ENCODE measurements at regions not wholly inside any gene's neighbourhood (a gene's known extent, or its start where the extent isn't known, plus 50 kb on each side); places are given as distances from the start of the nearest gene placed in this dataset.
"Not testable (repeated sequence)": the region's sequence is repeated elsewhere in the genome, so short reads cannot be mapped to it uniquely, and the experiment has no call there.

DNA sequence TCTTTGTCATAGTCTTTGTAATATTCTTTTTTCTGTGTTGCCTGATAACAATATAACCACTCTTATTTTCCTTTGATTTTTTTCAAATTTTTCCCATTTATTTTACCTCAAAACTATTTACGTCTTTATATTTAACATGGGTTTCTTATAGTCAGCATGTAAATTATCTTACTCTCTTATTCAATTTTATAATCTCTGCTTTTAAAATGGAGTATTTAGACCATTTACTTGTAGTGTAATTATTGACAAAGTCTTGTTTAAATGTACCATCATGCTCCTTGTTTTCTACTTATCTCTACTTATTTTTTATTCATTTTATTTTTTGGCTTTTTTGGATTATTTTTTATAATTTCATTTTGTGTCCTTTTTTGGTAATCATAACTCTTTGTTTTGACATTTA is 476.5 kb upstream of the MAP3K7 start:
- peaks cover 0 to 7% of the 10 kb centered on the region in 2 donors for H3K9me3 ChIP-seq (ENCODE audit: control insufficient read depth in 1 of 2, low read length in 2 of 2)
- no peak overlapping the region for H3K27ac ChIP-seq (ENCODE audit: low read length)
- no peak overlapping the region for H3K4me3 ChIP-seq (ENCODE audit: low read depth in 1 of 2, low read length in 2 of 2)
- no peaks in the 10 kb centered on the region for H3K4me1 ChIP-seq (ENCODE audit: control insufficient read depth in 1 of 2, insufficient read depth in 2 of 2, low read length in 2 of 2)
- H3K36me3 ChIP-seq (ENCODE audit: control insufficient read depth in 1 of 2, insufficient read depth in 2 of 2, low read length in 2 of 2) = no peaks in the 10 kb centered on the region
- no peaks in the 10 kb centered on the region for H3K27me3 ChIP-seq (ENCODE audit: low read depth, low read length)

DNA sequence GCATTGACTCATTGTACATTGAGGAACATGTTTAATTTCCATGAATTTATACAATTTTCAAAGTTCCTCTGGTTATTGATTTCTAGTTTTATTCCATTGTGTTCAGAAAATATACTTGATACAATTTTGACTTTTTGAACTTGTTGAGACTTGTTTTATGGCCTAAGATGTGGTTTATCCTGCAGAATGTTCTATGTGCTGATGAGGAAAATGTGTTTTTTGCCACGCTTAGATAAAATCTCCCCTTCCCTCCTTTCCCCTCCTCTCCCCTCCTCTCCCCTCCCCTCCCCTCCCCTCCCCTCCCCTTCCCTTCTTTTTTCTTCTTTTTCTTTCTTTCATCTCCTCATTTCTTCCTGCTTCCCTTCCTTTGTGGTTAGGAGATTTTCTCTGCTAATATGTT is 470.8 kb upstream of the MAP3K7 start:
- H3K27ac ChIP-seq (ENCODE audit: low read length) = no peak overlapping the region
- H3K27me3 ChIP-seq (ENCODE audit: low read depth, low read length) = no peaks in the 10 kb centered on the region
- no peaks in the 10 kb centered on the region for H3K36me3 ChIP-seq (ENCODE audit: control insufficient read depth in 1 of 2, insufficient read depth in 2 of 2, low read length in 2 of 2)
- H3K4me3 ChIP-seq (ENCODE audit: low read depth in 1 of 2, low read length in 2 of 2) = no peak overlapping the region
- H3K9me3 ChIP-seq (ENCODE audit: control insufficient read depth in 1 of 2, low read length in 2 of 2) = peaks cover 0 to 15% of the 10 kb centered on the region in 2 donors
- H3K4me1 ChIP-seq (ENCODE audit: control insufficient read depth in 1 of 2, insufficient read depth in 2 of 2, low read length in 2 of 2) = no peaks in the 10 kb centered on the region

GRCh38 chr6:91055959-91056358 is 469.1 kb upstream of the MAP3K7 start:
- Histone ChIP-seq H3K27ac (ENCODE audit: low read length) (no peak overlapping the region), H3K4me1 (ENCODE audit: control insufficient read depth in 1 of 2, insufficient read depth in 2 of 2, low read length in 2 of 2) (no peaks in the 10 kb centered on the region), H3K9me3 (ENCODE audit: control insufficient read depth in 1 of 2, low read length in 2 of 2) (peaks cover 0 to 7% of the 10 kb centered on the region in 2 donors), H3K27me3 (ENCODE audit: low read depth, low read length) (no peaks in the 10 kb centered on the region), H3K4me3 (ENCODE audit: low read depth in 1 of 2, low read length in 2 of 2) (no peak overlapping the region), H3K36me3 (ENCODE audit: control insufficient read depth in 1 of 2, insufficient read depth in 2 of 2, low read length in 2 of 2) (no peaks in the 10 kb centered on the region)

DNA sequence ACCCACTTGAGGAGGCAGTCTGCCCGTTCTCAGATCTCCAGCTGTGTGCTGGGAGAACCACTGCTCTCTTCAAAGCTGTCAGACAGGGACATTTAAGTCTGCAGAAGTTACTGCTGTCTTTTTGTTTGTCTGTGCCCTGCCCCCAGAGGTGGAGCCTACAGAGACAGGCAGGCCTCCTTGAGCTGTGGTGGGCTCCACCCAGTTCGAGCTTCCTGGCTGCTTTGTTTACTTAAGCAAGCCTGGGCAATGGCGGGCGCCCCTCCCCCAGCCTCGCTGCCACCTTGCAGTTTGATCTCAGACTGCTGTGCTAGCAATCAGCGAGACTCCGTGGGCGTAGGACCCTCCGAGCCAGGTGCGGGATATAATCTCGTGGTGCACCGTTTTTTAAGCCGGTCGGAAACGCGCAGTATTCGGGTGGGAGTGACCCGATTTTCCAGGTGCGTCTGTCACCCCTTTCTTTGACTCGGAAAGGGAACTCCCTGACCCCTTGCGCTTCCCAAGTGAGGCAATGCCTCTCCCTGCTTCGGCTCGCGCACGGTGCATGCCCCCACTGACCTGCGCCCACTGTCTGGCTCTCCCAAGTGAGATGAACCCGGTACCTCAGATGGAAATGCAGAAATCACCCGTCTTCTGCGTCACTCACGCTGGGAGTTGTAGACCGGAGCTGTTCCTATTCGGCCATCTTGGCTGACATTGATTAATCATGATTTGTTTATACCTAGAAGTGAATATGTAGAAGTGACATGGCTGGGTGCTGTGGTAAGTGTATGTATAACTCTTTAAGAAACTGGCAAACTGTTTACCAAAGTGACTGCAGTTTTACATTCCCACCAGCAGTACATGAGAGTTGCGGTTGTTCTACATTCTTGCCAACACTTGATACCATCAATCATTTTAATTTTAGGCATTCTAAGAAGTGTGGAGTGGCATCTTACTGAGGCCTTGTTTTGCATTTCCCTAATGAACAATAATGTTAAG is 465.9 kb upstream of the MAP3K7 start:
- H3K27ac ChIP-seq (ENCODE audit: low read length); H3K4me3 ChIP-seq (ENCODE audit: low read depth in 1 of 2, low read length in 2 of 2); H3K4me1 ChIP-seq (ENCODE audit: control insufficient read depth in 1 of 2, insufficient read depth in 2 of 2, low read length in 2 of 2); H3K36me3 ChIP-seq (ENCODE audit: control insufficient read depth in 1 of 2, insufficient read depth in 2 of 2, low read length in 2 of 2); H3K27me3 ChIP-seq (ENCODE audit: low read depth, low read length); H3K9me3 ChIP-seq (ENCODE audit: control insufficient read depth in 1 of 2, low read length in 2 of 2): not testable (repeated sequence)

GRCh38 chr6:91045161-91045560 is 458.3 kb upstream of the MAP3K7 start:
- Histone ChIP-seq H3K9me3 (ENCODE audit: control insufficient read depth in 1 of 2, low read length in 2 of 2) (no peaks in the 10 kb centered on the region), H3K27ac (ENCODE audit: low read length) (no peak overlapping the region), H3K27me3 (ENCODE audit: low read depth, low read length) (no peaks in the 10 kb centered on the region), H3K4me1 (ENCODE audit: control insufficient read depth in 1 of 2, insufficient read depth in 2 of 2, low read length in 2 of 2) (no peaks in the 10 kb centered on the region), H3K4me3 (ENCODE audit: low read depth in 1 of 2, low read length in 2 of 2) (no peak overlapping the region), H3K36me3 (ENCODE audit: control insufficient read depth in 1 of 2, insufficient read depth in 2 of 2, low read length in 2 of 2) (no peaks in the 10 kb centered on the region)

GRCh38 chr6:91043751-91044150 is 456.9 kb upstream of the MAP3K7 start:
- Histone ChIP-seq H3K27ac (ENCODE audit: low read length) (no peak overlapping the region), H3K27me3 (ENCODE audit: low read depth, low read length) (no peaks in the 10 kb centered on the region), H3K9me3 (ENCODE audit: control insufficient read depth in 1 of 2, low read length in 2 of 2) (no peaks in the 10 kb centered on the region), H3K4me3 (ENCODE audit: low read depth in 1 of 2, low read length in 2 of 2) (no peak overlapping the region), H3K36me3 (ENCODE audit: control insufficient read depth in 1 of 2, insufficient read depth in 2 of 2, low read length in 2 of 2) (no peaks in the 10 kb centered on the region), H3K4me1 (ENCODE audit: control insufficient read depth in 1 of 2, insufficient read depth in 2 of 2, low read length in 2 of 2) (no peaks in the 10 kb centered on the region)

DNA sequence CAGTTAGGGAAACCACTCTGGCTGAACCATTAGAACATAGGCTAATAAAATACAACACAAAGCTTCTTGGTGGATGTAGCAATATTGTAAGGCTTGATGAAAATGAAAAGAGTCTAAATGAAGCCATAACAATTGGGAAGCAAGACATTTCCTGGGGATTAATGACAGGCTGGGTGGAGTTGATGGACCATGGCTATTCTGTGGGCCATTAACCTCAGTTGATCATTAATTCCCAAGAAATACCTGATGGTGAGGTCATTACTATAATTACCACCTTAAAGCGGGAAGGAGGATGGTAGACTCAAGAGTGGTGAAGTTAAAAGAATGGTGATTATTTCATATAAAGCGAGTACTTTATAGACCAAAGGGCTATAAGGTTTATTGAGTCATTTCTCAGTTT is 455.8 kb upstream of the MAP3K7 start:
- Histone ChIP-seq H3K27ac (ENCODE audit: low read length) (no peak overlapping the region), H3K27me3 (ENCODE audit: low read depth, low read length) (no peaks in the 10 kb centered on the region), H3K36me3 (ENCODE audit: control insufficient read depth in 1 of 2, insufficient read depth in 2 of 2, low read length in 2 of 2) (no peaks in the 10 kb centered on the region), H3K4me1 (ENCODE audit: control insufficient read depth in 1 of 2, insufficient read depth in 2 of 2, low read length in 2 of 2) (no peaks in the 10 kb centered on the region), H3K9me3 (ENCODE audit: control insufficient read depth in 1 of 2, low read length in 2 of 2) (no peaks in the 10 kb centered on the region), H3K4me3 (ENCODE audit: low read depth in 1 of 2, low read length in 2 of 2) (no peak overlapping the region)

DNA sequence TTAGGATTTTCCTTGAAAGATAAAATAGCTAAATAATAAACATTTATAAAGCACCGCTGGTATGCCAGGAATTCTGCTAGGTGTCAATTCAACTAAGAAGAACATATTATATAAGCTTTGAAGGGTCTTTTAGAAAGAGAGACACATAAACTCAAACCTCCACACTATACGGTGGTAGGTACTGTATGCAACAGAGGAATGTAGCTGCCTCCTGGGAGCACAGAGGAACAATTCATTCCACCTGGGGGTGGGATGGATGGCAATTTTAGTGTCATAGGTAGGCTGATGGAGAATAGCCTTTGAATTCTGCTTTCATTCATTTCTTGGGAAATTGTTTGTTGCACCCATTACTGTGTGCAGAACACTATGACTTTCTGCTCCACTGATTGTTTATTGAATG is 447.1 kb upstream of the MAP3K7 start:
- Histone ChIP-seq H3K27ac (ENCODE audit: low read length) (no peak overlapping the region), H3K4me3 (ENCODE audit: low read depth in 1 of 2, low read length in 2 of 2) (no peak overlapping the region), H3K27me3 (ENCODE audit: low read depth, low read length) (no peaks in the 10 kb centered on the region), H3K36me3 (ENCODE audit: control insufficient read depth in 1 of 2, insufficient read depth in 2 of 2, low read length in 2 of 2) (no peaks in the 10 kb centered on the region), H3K9me3 (ENCODE audit: control insufficient read depth in 1 of 2, low read length in 2 of 2) (no peaks in the 10 kb centered on the region), H3K4me1 (ENCODE audit: control insufficient read depth in 1 of 2, insufficient read depth in 2 of 2, low read length in 2 of 2) (no peaks in the 10 kb centered on the region)

- Histone ChIP-seq H3K27ac (ENCODE audit: low read length) (no peak overlapping the region), H3K9me3 (ENCODE audit: control insufficient read depth in 1 of 2, low read length in 2 of 2) (no peaks in the 10 kb centered on the region), H3K4me3 (ENCODE audit: low read depth in 1 of 2, low read length in 2 of 2) (no peak overlapping the region), H3K36me3 (ENCODE audit: control insufficient read depth in 1 of 2, insufficient read depth in 2 of 2, low read length in 2 of 2) (no peaks in the 10 kb centered on the region), H3K27me3 (ENCODE audit: low read depth, low read length) (no peaks in the 10 kb centered on the region), H3K4me1 (ENCODE audit: control insufficient read depth in 1 of 2, insufficient read depth in 2 of 2, low read length in 2 of 2) (no peaks in the 10 kb centered on the region)
These were observed 444.7 kb upstream of the MAP3K7 start for GRCh38 chr6:91031581-91031980.

GRCh38 chr6:91029211-91029610 is 442.3 kb upstream of the MAP3K7 start:
- Histone ChIP-seq H3K36me3 (ENCODE audit: control insufficient read depth in 1 of 2, insufficient read depth in 2 of 2, low read length in 2 of 2) (no peaks in the 10 kb centered on the region), H3K27me3 (ENCODE audit: low read depth, low read length) (no peaks in the 10 kb centered on the region), H3K4me3 (ENCODE audit: low read depth in 1 of 2, low read length in 2 of 2) (no peak overlapping the region), H3K4me1 (ENCODE audit: control insufficient read depth in 1 of 2, insufficient read depth in 2 of 2, low read length in 2 of 2) (no peaks in the 10 kb centered on the region), H3K27ac (ENCODE audit: low read length) (no peak overlapping the region), H3K9me3 (ENCODE audit: control insufficient read depth in 1 of 2, low read length in 2 of 2) (no peaks in the 10 kb centered on the region)

- Histone ChIP-seq H3K4me1 (ENCODE audit: control insufficient read depth in 1 of 2, insufficient read depth in 2 of 2, low read length in 2 of 2) (no peaks in the 10 kb centered on the region), H3K9me3 (ENCODE audit: control insufficient read depth in 1 of 2, low read length in 2 of 2) (no peaks in the 10 kb centered on the region), H3K27ac (ENCODE audit: low read length) (no peak overlapping the region), H3K27me3 (ENCODE audit: low read depth, low read length) (no peaks in the 10 kb centered on the region), H3K36me3 (ENCODE audit: control insufficient read depth in 1 of 2, insufficient read depth in 2 of 2, low read length in 2 of 2) (no peaks in the 10 kb centered on the region), H3K4me3 (ENCODE audit: low read depth in 1 of 2, low read length in 2 of 2) (no peak overlapping the region)
These were observed 436.7 kb upstream of the MAP3K7 start for GRCh38 chr6:91023529-91023928.

- Histone ChIP-seq H3K4me1 (ENCODE audit: control insufficient read depth in 1 of 2, insufficient read depth in 2 of 2, low read length in 2 of 2) (no peaks in the 10 kb centered on the region), H3K36me3 (ENCODE audit: control insufficient read depth in 1 of 2, insufficient read depth in 2 of 2, low read length in 2 of 2) (no peaks in the 10 kb centered on the region), H3K4me3 (ENCODE audit: low read depth in 1 of 2, low read length in 2 of 2) (no peak overlapping the region), H3K27ac (ENCODE audit: low read length) (no peak overlapping the region), H3K27me3 (ENCODE audit: low read depth, low read length) (no peaks in the 10 kb centered on the region), H3K9me3 (ENCODE audit: control insufficient read depth in 1 of 2, low read length in 2 of 2) (no peaks in the 10 kb centered on the region)
These were observed 433.9 kb upstream of the MAP3K7 start for GRCh38 chr6:91020744-91021143.

Data from muscle layer of duodenum (tissue), 2 donors.